Large intestine (tissue), 3 donors: ENCODE measurements at regions not wholly inside any gene's neighbourhood (a gene's known extent, or its start where the extent isn't known, plus 50 kb on each side); places are given as distances from the start of the nearest gene placed in this dataset.

Experiments used
- DNase-seq, 2 donors: peaks; one replicate each; pipeline versions ENCODE4 v3.0.0 to v3.0.0-alpha.2; 2013
- H3K27ac ChIP-seq: one replicate; pipeline ENCODE4 v1.5.1; 2013; ENCODE audit warnings: low read length
- H3K27me3 ChIP-seq: 2 replicates; pipeline ENCODE4 v1.6.1; 2013; ENCODE audit warnings: low read length; ENCODE audit not compliant: control insufficient read depth, insufficient read depth
- H3K36me3 ChIP-seq: 2 replicates; pipeline ENCODE4 v1.6.1; 2013; ENCODE audit warnings: low read length; ENCODE audit not compliant: control insufficient read depth, insufficient read depth
- H3K4me1 ChIP-seq: one replicate; pipeline ENCODE4 v1.6.1; 2013; ENCODE audit warnings: low read length; ENCODE audit not compliant: control insufficient read depth, insufficient read depth
- H3K4me3 ChIP-seq: one replicate; pipeline ENCODE4 v1.5.1; 2013; ENCODE audit warnings: low read length
- H3K9me3 ChIP-seq: one replicate; pipeline ENCODE4 v1.6.1; 2013; ENCODE audit warnings: mild to moderate bottlenecking, low read depth, low read length, moderate library complexity; ENCODE audit not compliant: control insufficient read depth
- WGBS: methylation state at CpG from one replicate; pipeline ENCODE4 v1.1.5; 2013; ENCODE audit warnings: low lambda C conversion rate; ENCODE audit not compliant: insufficient coverage; 5-methylcytosine and 5-hydroxymethylcytosine counted together

- Histone ChIP-seq H3K4me1 (no peaks in the 10 kb centered on the region), H3K9me3 (no peaks in the 10 kb centered on the region), H3K27me3 (no peaks in the 10 kb centered on the region), H3K36me3 (no peaks in the 10 kb centered on the region), H3K4me3 (no peak overlapping the region), H3K27ac (no peak overlapping the region)
- 100% methylated on average over 3 of the region's 5 CpGs for WGBS
- no peak for DNase-seq
Measured at GRCh38 chr10:63760034-63760707, 239.0 kb downstream of the REEP3 start.

- no peaks in the 10 kb centered on the region for H3K36me3 ChIP-seq
- H3K9me3 ChIP-seq = no peaks in the 10 kb centered on the region
- no peak for DNase-seq
- H3K4me1 ChIP-seq = no peaks in the 10 kb centered on the region
- no peak overlapping the region for H3K4me3 ChIP-seq
- no peaks in the 10 kb centered on the region for H3K27me3 ChIP-seq
- H3K27ac ChIP-seq = no peak overlapping the region
- WGBS = no CpG with 5 or more reads among the region's 1 CpG
Measured at GRCh38 chr10:63760708-63761047, 239.5 kb downstream of the REEP3 start.

- Histone ChIP-seq H3K27me3 (no peaks in the 10 kb centered on the region), H3K9me3 (no peaks in the 10 kb centered on the region), H3K4me3 (no peak overlapping the region), H3K36me3 (no peaks in the 10 kb centered on the region), H3K4me1 (no peaks in the 10 kb centered on the region), H3K27ac (no peak overlapping the region)
- DNase-seq = no peak
- no CpG with 5 or more reads among the region's 2 CpGs for WGBS
Measured at GRCh38 chr10:63761243-63761642, 240.0 kb downstream of the REEP3 start.

GRCh38 chr10:63763744-63764143, 242.5 kb downstream of the REEP3 start:
- Histone ChIP-seq H3K4me3 (no peak overlapping the region), H3K27me3 (no peaks in the 10 kb centered on the region), H3K4me1 (peaks cover 10% of the 10 kb centered on the region), H3K9me3 (no peaks in the 10 kb centered on the region), H3K36me3 (no peaks in the 10 kb centered on the region), H3K27ac (no peak overlapping the region)
- DNase-seq = no peak
- WGBS = no CpG with 5 or more reads among the region's 2 CpGs

- no peak for DNase-seq
- no CpG with 5 or more reads among the region's 1 CpG for WGBS
- no peak overlapping the region for H3K27ac ChIP-seq
- peaks cover 10% of the 10 kb centered on the region for H3K4me1 ChIP-seq
- H3K36me3 ChIP-seq = no peaks in the 10 kb centered on the region
- no peaks in the 10 kb centered on the region for H3K9me3 ChIP-seq
- no peak overlapping the region for H3K4me3 ChIP-seq
- H3K27me3 ChIP-seq = no peaks in the 10 kb centered on the region
Measured at GRCh38 chr10:63765126-63765525, 243.9 kb downstream of the REEP3 start.

GRCh38 chr10:63766745-63767137, 245.5 kb downstream of the REEP3 start:
- DNase-seq = peak in 1 of 2 donors; percentile 11

GRCh38 chr10:63767138-63767801, 246.1 kb downstream of the REEP3 start:
- H3K4me1 ChIP-seq = peaks cover 10% of the 10 kb centered on the region
- no peak overlapping the region for H3K27ac ChIP-seq

More at GRCh38 chr10:63766745-63767137, 245.5 kb downstream of the REEP3 start:
- 50% methylated on average over 1 of the region's 2 CpGs for WGBS
- Histone ChIP-seq H3K27me3 (no peaks in the 10 kb centered on the region), H3K27ac (no peak overlapping the region), H3K4me3 (no peak overlapping the region), H3K36me3 (no peaks in the 10 kb centered on the region), H3K4me1 (peaks cover 10% of the 10 kb centered on the region), H3K9me3 (no peaks in the 10 kb centered on the region)

GRCh38 chr10:63769367-63769766, 248.2 kb downstream of the REEP3 start:
- Histone ChIP-seq H3K4me3 (no peak overlapping the region), H3K27ac (no peak overlapping the region), H3K9me3 (no peaks in the 10 kb centered on the region), H3K36me3 (no peaks in the 10 kb centered on the region), H3K27me3 (no peaks in the 10 kb centered on the region), H3K4me1 (peaks cover 10% of the 10 kb centered on the region)
- DNase-seq = no peak

More at GRCh38 chr10:63767138-63767801, 246.1 kb downstream of the REEP3 start:
- no peaks in the 10 kb centered on the region for H3K9me3 ChIP-seq
- DNase-seq = peak in 1 of 2 donors; percentile 37
- 90% methylated on average over 3 of the region's 4 CpGs for WGBS
- no peak overlapping the region for H3K4me3 ChIP-seq
- no peaks in the 10 kb centered on the region for H3K27me3 ChIP-seq
- no peaks in the 10 kb centered on the region for H3K36me3 ChIP-seq

GRCh38 chr10:63770523-63770922, 249.3 kb downstream of the REEP3 start:
- H3K27ac ChIP-seq = no peak overlapping the region
- DNase-seq = no peak
- no peak overlapping the region for H3K4me3 ChIP-seq
- no peaks in the 10 kb centered on the region for H3K27me3 ChIP-seq
- H3K9me3 ChIP-seq = no peaks in the 10 kb centered on the region
- H3K36me3 ChIP-seq = no peaks in the 10 kb centered on the region
- 83% methylated on average over 1 of the region's 7 CpGs for WGBS
- H3K4me1 ChIP-seq = peaks cover 10% of the 10 kb centered on the region

GRCh38 chr10:63772491-63772890, 251.3 kb downstream of the REEP3 start:
- Histone ChIP-seq H3K4me1 (no peaks in the 10 kb centered on the region), H3K4me3 (no peak overlapping the region), H3K9me3 (no peaks in the 10 kb centered on the region), H3K27me3 (no peaks in the 10 kb centered on the region), H3K27ac (no peak overlapping the region), H3K36me3 (no peaks in the 10 kb centered on the region)
- 50% methylated on average over 1 of the region's 1 CpG for WGBS
- no peak for DNase-seq

GRCh38 chr10:63773106-63773505, 251.9 kb downstream of the REEP3 start:
- Histone ChIP-seq H3K27me3 (no peaks in the 10 kb centered on the region), H3K9me3 (no peaks in the 10 kb centered on the region), H3K4me3 (no peak overlapping the region), H3K27ac (no peak overlapping the region), H3K4me1 (no peaks in the 10 kb centered on the region), H3K36me3 (no peaks in the 10 kb centered on the region)
- WGBS = no CpG with 5 or more reads among the region's 1 CpG
- no peak for DNase-seq
